ENCODE measurements at regions not wholly inside any gene's neighbourhood (a gene's known extent, or its start where the extent isn't known, plus 50 kb on each side); places are given as distances from the start of the nearest gene placed in this dataset.
"Not testable (repeated sequence)": the region's sequence is repeated elsewhere in the genome, so short reads cannot be mapped to it uniquely, and the experiment has no call there.

- no peak for FAIRE-seq
- no peak for DNase-seq (ENCODE audit: low spot score)
These were observed 340.6 kb downstream of the TEX29 start for GRCh38 chr13:111661052-111661451.

- DNase-seq (ENCODE audit: low spot score) (no peak), FAIRE-seq (no peak)
These were observed 341.3 kb downstream of the TEX29 start for GRCh38 chr13:111661776-111662175.

- DNase-seq (ENCODE audit: low spot score) (no peak), FAIRE-seq (no peak)
These were observed 342.0 kb downstream of the TEX29 start for GRCh38 chr13:111662451-111662850.

GRCh38 chr13:111662895-111663294 is 342.5 kb downstream of the TEX29 start:
- DNase-seq (ENCODE audit: low spot score) = no peak
- FAIRE-seq = no peak

- FAIRE-seq = no peak
- DNase-seq (ENCODE audit: low spot score) = no peak
These were observed 343.1 kb downstream of the TEX29 start for GRCh38 chr13:111663505-111663904.

- no peak for FAIRE-seq
- no peak for DNase-seq (ENCODE audit: low spot score)
These were observed 343.5 kb downstream of the TEX29 start for GRCh38 chr13:111663953-111664421.

- DNase-seq (ENCODE audit: low spot score) (no peak), FAIRE-seq (no peak)
These were observed 344.3 kb downstream of the TEX29 start for GRCh38 chr13:111664696-111665095.

- FAIRE-seq = no peak
- no peak for DNase-seq (ENCODE audit: low spot score)
These were observed 345.3 kb downstream of the TEX29 start for GRCh38 chr13:111665691-111666095.

- DNase-seq (ENCODE audit: low spot score) (no peak), FAIRE-seq (no peak)
These were observed 345.8 kb downstream of the TEX29 start for GRCh38 chr13:111666164-111666776.

GRCh38 chr13:111667757-111668156 is 347.3 kb downstream of the TEX29 start:
- DNase-seq (ENCODE audit: low spot score) (no peak), FAIRE-seq (no peak)

GRCh38 chr13:111668451-111668850 is 348.0 kb downstream of the TEX29 start:
- DNase-seq (ENCODE audit: low spot score) (no peak), FAIRE-seq (no peak)

GRCh38 chr13:111672198-111672597 is 351.8 kb downstream of the TEX29 start:
- FAIRE-seq; DNase-seq (ENCODE audit: low spot score): not testable (repeated sequence)

GRCh38 chr13:111678120-111678882 is 357.9 kb downstream of the TEX29 start:
- not testable (repeated sequence) for FAIRE-seq; DNase-seq (ENCODE audit: low spot score)

- not testable (repeated sequence) for DNase-seq (ENCODE audit: low spot score); FAIRE-seq
These were observed 359.2 kb downstream of the TEX29 start for GRCh38 chr13:111679645-111680044.

GRCh38 chr13:111680100-111680499 is 359.7 kb downstream of the TEX29 start:
- not testable (repeated sequence) for DNase-seq (ENCODE audit: low spot score); FAIRE-seq

- not testable (repeated sequence) for DNase-seq (ENCODE audit: low spot score); FAIRE-seq
These were observed 371.6 kb downstream of the TEX29 start for GRCh38 chr13:111692028-111692427.

- not testable (repeated sequence) for FAIRE-seq; DNase-seq (ENCODE audit: low spot score)
These were observed 370.8 kb upstream of the SOX1 start for GRCh38 chr13:111696121-111696520.

- FAIRE-seq; DNase-seq (ENCODE audit: low spot score): not testable (repeated sequence)
These were observed 364.9 kb upstream of the SOX1 start for GRCh38 chr13:111702059-111702458.
